Endothelial cell of umbilical vein (primary cell): ENCODE measurements at regions not wholly inside any gene's neighbourhood (a gene's known extent, or its start where the extent isn't known, plus 50 kb on each side); places are given as distances from the start of the nearest gene placed in this dataset.
"Not testable (repeated sequence)": the region's sequence is repeated elsewhere in the genome, so short reads cannot be mapped to it uniquely, and the experiment has no call there.

Source experiments
- EZH2 ChIP-seq: IDR thresholded peaks from 2 replicates; pipeline ENCODE4 v1.6.1; 2012; ENCODE audit warnings: borderline replicate concordance, low read depth, mild to moderate bottlenecking, moderate library complexity, low read length, inconsistent platforms; ENCODE audit not compliant: severe bottlenecking
- POLR2AphosphoS5 ChIP-seq: IDR thresholded peaks from 2 replicates; pipeline ENCODE4 v1.6.1; 2012; ENCODE audit warnings: low read depth, mild to moderate bottlenecking, control low read depth, low read length, moderate library complexity; ENCODE audit not compliant: insufficient read depth
- TF ChIP-seq, protein P1 (sequence below), 2 donors: IDR thresholded peaks; 1 replicate in 1 of 2; 2 replicates in 1 of 2; pipeline ENCODE4 v1.5.1; 2011; ENCODE audit warnings: low read length in 2 of 2, mild to moderate bottlenecking in 2 of 2, moderate library complexity in 2 of 2, control low read depth in 1 of 2, inconsistent platforms in 1 of 2, low read depth in 1 of 2; ENCODE audit not compliant: insufficient read depth in 1 of 2; ENCODE audit errors: extremely low read depth in 1 of 2
- TF ChIP-seq, protein P2 (sequence below): IDR thresholded peaks from 2 replicates; pipeline ENCODE4 v1.6.1; 2011; ENCODE audit not compliant: insufficient read depth, insufficient read length

DNA sequence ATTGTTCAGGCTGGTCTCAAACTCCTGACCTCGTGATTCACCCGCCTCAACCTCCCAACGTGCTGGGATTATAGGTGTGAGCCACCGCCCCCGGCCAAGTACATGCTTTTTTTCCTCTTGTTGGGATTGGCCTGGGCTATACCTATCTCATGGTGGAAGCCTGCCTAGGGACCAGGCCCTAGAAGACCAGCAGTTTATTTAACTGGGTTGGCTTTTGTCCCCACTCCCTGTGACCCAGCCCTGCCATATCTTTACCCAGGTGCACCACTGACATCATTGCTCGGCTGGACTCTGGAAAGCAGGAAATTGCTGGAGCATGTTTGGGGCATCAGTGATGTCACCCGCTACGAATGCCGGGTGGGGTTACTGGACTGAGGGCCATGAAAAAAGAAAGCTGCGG is 955.5 kb downstream of the SPATA31A6 start:
- TF ChIP-seq, protein P1, sequence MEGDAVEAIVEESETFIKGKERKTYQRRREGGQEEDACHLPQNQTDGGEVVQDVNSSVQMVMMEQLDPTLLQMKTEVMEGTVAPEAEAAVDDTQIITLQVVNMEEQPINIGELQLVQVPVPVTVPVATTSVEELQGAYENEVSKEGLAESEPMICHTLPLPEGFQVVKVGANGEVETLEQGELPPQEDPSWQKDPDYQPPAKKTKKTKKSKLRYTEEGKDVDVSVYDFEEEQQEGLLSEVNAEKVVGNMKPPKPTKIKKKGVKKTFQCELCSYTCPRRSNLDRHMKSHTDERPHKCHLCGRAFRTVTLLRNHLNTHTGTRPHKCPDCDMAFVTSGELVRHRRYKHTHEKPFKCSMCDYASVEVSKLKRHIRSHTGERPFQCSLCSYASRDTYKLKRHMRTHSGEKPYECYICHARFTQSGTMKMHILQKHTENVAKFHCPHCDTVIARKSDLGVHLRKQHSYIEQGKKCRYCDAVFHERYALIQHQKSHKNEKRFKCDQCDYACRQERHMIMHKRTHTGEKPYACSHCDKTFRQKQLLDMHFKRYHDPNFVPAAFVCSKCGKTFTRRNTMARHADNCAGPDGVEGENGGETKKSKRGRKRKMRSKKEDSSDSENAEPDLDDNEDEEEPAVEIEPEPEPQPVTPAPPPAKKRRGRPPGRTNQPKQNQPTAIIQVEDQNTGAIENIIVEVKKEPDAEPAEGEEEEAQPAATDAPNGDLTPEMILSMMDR (IDR thresholded peaks at IDR 0.05; ENCODE audit: extremely low read depth in 1 of 2, insufficient read depth in 1 of 2, low read depth in 1 of 2, low read length in 2 of 2), result not testable (repeated sequence)
- not testable (repeated sequence) for TF ChIP-seq EZH2, POLR2AphosphoS5
- TF ChIP-seq, protein P2, sequence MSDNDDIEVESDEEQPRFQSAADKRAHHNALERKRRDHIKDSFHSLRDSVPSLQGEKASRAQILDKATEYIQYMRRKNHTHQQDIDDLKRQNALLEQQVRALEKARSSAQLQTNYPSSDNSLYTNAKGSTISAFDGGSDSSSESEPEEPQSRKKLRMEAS, result not testable (repeated sequence)
